Mucosa of rectum (tissue), 2 donors: ENCODE measurements at regions not wholly inside any gene's neighbourhood (a gene's known extent, or its start where the extent isn't known, plus 50 kb on each side); places are given as distances from the start of the nearest gene placed in this dataset.

Experiments
- H3K27ac ChIP-seq, 2 donors: one replicate each; pipeline ENCODE4 v1.7.0; 2013; ENCODE audit warnings: inconsistent platforms in 2 of 2, low read depth in 2 of 2, low read length in 2 of 2
- H3K27me3 ChIP-seq, 2 donors: one replicate each; pipeline ENCODE4 v1.7.0; 2013; ENCODE audit warnings: low read length in 2 of 2; ENCODE audit not compliant: control insufficient read depth in 2 of 2, insufficient read depth in 2 of 2
- H3K36me3 ChIP-seq, 2 donors: one replicate each; pipeline ENCODE4 v1.7.0; 2013; ENCODE audit warnings: low read length in 2 of 2; ENCODE audit not compliant: control insufficient read depth in 2 of 2, insufficient read depth in 2 of 2
- H3K4me1 ChIP-seq, 2 donors: one replicate each; pipeline ENCODE4 v1.7.0; 2013; ENCODE audit warnings: low read length in 2 of 2, mild to moderate bottlenecking in 1 of 2; ENCODE audit not compliant: control insufficient read depth in 2 of 2, insufficient read depth in 2 of 2
- H3K4me3 ChIP-seq, 2 donors: one replicate each; pipeline ENCODE4 v1.7.0; 2013; ENCODE audit warnings: low read length in 2 of 2
- H3K9ac ChIP-seq, 2 donors: one replicate each; pipeline ENCODE4 v1.7.0; 2013; ENCODE audit warnings: low read length in 2 of 2, low read depth in 1 of 2, mild to moderate bottlenecking in 1 of 2
- H3K9me3 ChIP-seq, 2 donors: one replicate each; pipeline ENCODE4 v1.7.0; 2013; ENCODE audit warnings: low read length in 2 of 2; ENCODE audit not compliant: control insufficient read depth in 2 of 2
- donor health status: healthy.
- donor health status: Normal muscosa, but diverticular disease.

- Histone ChIP-seq H3K9me3 (no peaks in the 10 kb centered on the region), H3K9ac (no peak overlapping the region), H3K4me1 (no peaks in the 10 kb centered on the region), H3K4me3 (no peak overlapping the region), H3K27ac (no peak overlapping the region), H3K36me3 (no peaks in the 10 kb centered on the region), H3K27me3 (no peaks in the 10 kb centered on the region)
Measured at GRCh38 chr10:126781450-126782216, 111.1 kb upstream of the C10orf90 start.

- Histone ChIP-seq H3K27me3 (no peaks in the 10 kb centered on the region), H3K9me3 (no peaks in the 10 kb centered on the region), H3K4me1 (no peaks in the 10 kb centered on the region), H3K4me3 (no peak overlapping the region), H3K27ac (no peak overlapping the region), H3K9ac (no peak overlapping the region), H3K36me3 (no peaks in the 10 kb centered on the region)
Measured at GRCh38 chr10:126783806-126784557, 113.5 kb upstream of the C10orf90 start.

- H3K9ac ChIP-seq, result no peak overlapping the region
- no peak overlapping the region for H3K4me3 ChIP-seq
- H3K4me1 ChIP-seq, result no peaks in the 10 kb centered on the region
- no peak overlapping the region for H3K27ac ChIP-seq
- H3K9me3 ChIP-seq, result no peaks in the 10 kb centered on the region
- no peaks in the 10 kb centered on the region for H3K27me3 ChIP-seq
- no peaks in the 10 kb centered on the region for H3K36me3 ChIP-seq
Measured at GRCh38 chr10:126787201-126787600, 116.7 kb upstream of the C10orf90 start.

- Histone ChIP-seq H3K36me3 (no peaks in the 10 kb centered on the region), H3K27ac (no peak overlapping the region), H3K9me3 (no peaks in the 10 kb centered on the region), H3K9ac (no peak overlapping the region), H3K4me1 (no peaks in the 10 kb centered on the region), H3K4me3 (no peak overlapping the region), H3K27me3 (no peaks in the 10 kb centered on the region)
Measured at GRCh38 chr10:126795318-126795717, 109.9 kb upstream of the DOCK1 start.

- Histone ChIP-seq H3K27me3 (no peaks in the 10 kb centered on the region), H3K27ac (no peak overlapping the region), H3K9me3 (no peaks in the 10 kb centered on the region), H3K36me3 (no peaks in the 10 kb centered on the region), H3K9ac (no peak overlapping the region), H3K4me1 (no peaks in the 10 kb centered on the region), H3K4me3 (no peak overlapping the region)
Measured at GRCh38 chr10:126798649-126799048, 106.6 kb upstream of the DOCK1 start.

- H3K27ac ChIP-seq, result no peak overlapping the region
- H3K9me3 ChIP-seq, result no peaks in the 10 kb centered on the region
- H3K27me3 ChIP-seq, result no peaks in the 10 kb centered on the region
- H3K4me3 ChIP-seq, result no peak overlapping the region
- no peaks in the 10 kb centered on the region for H3K36me3 ChIP-seq
- no peaks in the 10 kb centered on the region for H3K4me1 ChIP-seq
- H3K9ac ChIP-seq, result no peak overlapping the region
Measured at GRCh38 chr10:126803394-126803793, 101.8 kb upstream of the DOCK1 start.

- H3K4me3 ChIP-seq, result no peak overlapping the region
- no peak overlapping the region for H3K9ac ChIP-seq
- H3K27ac ChIP-seq, result no peak overlapping the region
- no peaks in the 10 kb centered on the region for H3K27me3 ChIP-seq
- H3K9me3 ChIP-seq, result no peaks in the 10 kb centered on the region
- no peaks in the 10 kb centered on the region for H3K4me1 ChIP-seq
- no peaks in the 10 kb centered on the region for H3K36me3 ChIP-seq
Measured at GRCh38 chr10:126804396-126804795, 100.8 kb upstream of the DOCK1 start.

- H3K4me1 ChIP-seq, result no peaks in the 10 kb centered on the region
- no peaks in the 10 kb centered on the region for H3K36me3 ChIP-seq
- H3K9me3 ChIP-seq, result no peaks in the 10 kb centered on the region
- no peak overlapping the region for H3K9ac ChIP-seq
- H3K27ac ChIP-seq, result no peak overlapping the region
- H3K4me3 ChIP-seq, result no peak overlapping the region
- no peaks in the 10 kb centered on the region for H3K27me3 ChIP-seq
Measured at GRCh38 chr10:126806498-126806897, 98.7 kb upstream of the DOCK1 start.

GRCh38 chr10:126806991-126807702 lies 98.1 kb upstream of the DOCK1 start:
- no peaks in the 10 kb centered on the region for H3K36me3 ChIP-seq
- no peak overlapping the region for H3K4me3 ChIP-seq
- H3K27ac ChIP-seq, result no peak overlapping the region
- H3K9me3 ChIP-seq, result no peaks in the 10 kb centered on the region
- no peaks in the 10 kb centered on the region for H3K4me1 ChIP-seq
- H3K27me3 ChIP-seq, result no peaks in the 10 kb centered on the region
- H3K9ac ChIP-seq, result no peak overlapping the region

- Histone ChIP-seq H3K36me3 (no peaks in the 10 kb centered on the region), H3K4me1 (no peaks in the 10 kb centered on the region), H3K27ac (no peak overlapping the region), H3K9me3 (no peaks in the 10 kb centered on the region), H3K27me3 (no peaks in the 10 kb centered on the region), H3K9ac (no peak overlapping the region), H3K4me3 (no peak overlapping the region)
Measured at GRCh38 chr10:126808103-126808502, 97.1 kb upstream of the DOCK1 start.
